Stomach (tissue), 4 donors: ENCODE measurements at regions not wholly inside any gene's neighbourhood (a gene's known extent, or its start where the extent isn't known, plus 50 kb on each side); places are given as distances from the start of the nearest gene placed in this dataset.

Experiments used
- CTCF ChIP-seq, 7 experiments: fragments of 450-650 bp in 4 of 7; fragments of 200-600 bp in 3 of 7; sonication (generic) in 3 of 7; IDR thresholded peaks; one replicate each; pipeline ENCODE4 v1.5.1; 2016 to 2019; ENCODE audit warnings: antibody characterized with exemption in 7 of 7, control low read depth in 2 of 7, mild to moderate bottlenecking in 1 of 7
- EP300 ChIP-seq: sonication (generic); formaldehyde crosslinking; IDR thresholded peaks from one replicate; pipeline ENCODE4 v1.6.1; 2017; ENCODE audit warnings: antibody characterized with exemption
- POLR2A ChIP-seq, 4 donors: fragments of 450-650 bp; IDR thresholded peaks; one replicate each; pipeline ENCODE4 v1.6.1; 2016; ENCODE audit warnings: antibody characterized with exemption in 4 of 4, control low read depth in 2 of 4, mild to moderate bottlenecking in 1 of 4, moderate library complexity in 1 of 4

- TF ChIP-seq EP300 (no peak), POLR2A (IDR thresholded peaks at IDR 0.05) (no peak), CTCF (IDR thresholded peaks at IDR 0.05) (no peak)
Observed at GRCh38 chr3:168877899-168878298, 782.2 kb upstream of the GOLIM4 start.
